Neutrophil (primary cell): ENCODE measurements at regions not wholly inside any gene's neighbourhood (a gene's known extent, or its start where the extent isn't known, plus 50 kb on each side); places are given as distances from the start of the nearest gene placed in this dataset.

Source experiments
- H3K27ac ChIP-seq: fragments of 200-600 bp; sonication (generic); 2 replicates; pipeline ENCODE4 v1.5.1; 2016; ENCODE audit warnings: mild to moderate bottlenecking, moderate library complexity
- H3K27me3 ChIP-seq: fragments of 200-600 bp; sonication (generic); 2 replicates; pipeline ENCODE4 v1.6.0; 2016; ENCODE audit warnings: mild to moderate bottlenecking
- H3K36me3 ChIP-seq: fragments of 200-600 bp; sonication (generic); 2 replicates; pipeline ENCODE4 v1.5.1; 2017
- H3K4me1 ChIP-seq, 2 experiments: fragments of 200-600 bp in 1 of 2; sonication (generic) in 1 of 2; 1 replicate in 1 of 2; 2 replicates in 1 of 2; pipeline versions ENCODE4 v1.5.1 to v1.6.1; 2013 to 2016; ENCODE audit warnings: low read depth in 1 of 2, low read length in 1 of 2, mild to moderate bottlenecking in 1 of 2, moderate library complexity in 1 of 2; ENCODE audit not compliant: control insufficient read depth in 1 of 2, insufficient read depth in 1 of 2
- H3K4me3 ChIP-seq, 2 experiments: fragments of 200-600 bp in 1 of 2; sonication (generic) in 1 of 2; 1 replicate in 1 of 2; 2 replicates in 1 of 2; pipeline ENCODE4 v1.5.1; 2013 to 2016; ENCODE audit warnings: low read depth in 1 of 2, low read length in 1 of 2, mild to moderate bottlenecking in 1 of 2, moderate library complexity in 1 of 2
- H3K9me3 ChIP-seq: fragments of 200-600 bp; sonication (generic); 2 replicates; pipeline ENCODE4 v1.5.1; 2016
- TF ChIP-seq, protein P1 (sequence below): fragments of 200-600 bp; sonication (generic); IDR thresholded peaks from 2 replicates; pipeline ENCODE4 v1.5.1; 2016; ENCODE audit warnings: antibody characterized with exemption

DNA sequence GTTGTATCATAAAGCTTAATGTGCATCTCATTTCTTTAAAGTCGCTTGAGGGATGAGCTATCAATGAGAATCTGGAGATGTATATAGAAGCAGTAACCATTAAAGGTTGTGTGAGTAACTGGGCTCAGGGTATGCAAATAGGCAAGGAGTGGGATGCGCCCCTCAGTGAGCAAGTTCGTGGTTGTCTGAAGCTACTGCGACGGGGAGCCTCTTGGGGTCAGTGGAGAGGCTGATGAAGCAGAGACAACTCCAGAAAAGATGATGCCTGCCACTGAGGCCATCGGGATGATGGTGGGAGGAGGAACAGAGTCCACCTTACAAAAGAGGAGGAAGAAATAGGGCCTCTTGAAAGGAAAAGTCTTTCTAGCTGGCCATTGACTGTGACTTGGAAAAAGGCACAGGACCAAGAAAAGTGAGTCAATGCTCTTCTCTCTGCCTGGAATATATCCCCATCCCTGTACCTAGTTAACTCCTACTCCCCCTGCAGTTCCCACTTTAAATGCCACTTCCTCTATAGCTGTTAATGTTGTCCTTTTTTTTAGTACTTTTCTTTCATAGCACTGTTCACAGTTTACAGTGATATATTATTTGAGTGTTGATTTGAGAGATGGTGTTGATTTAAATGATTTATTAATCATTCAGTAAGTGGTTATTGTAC, 51.4 kb upstream of the LSM6 start:
- Histone ChIP-seq H3K4me3 (no peak overlapping the region), H3K36me3 (no peaks in the 10 kb centered on the region), H3K9me3 (no peaks in the 10 kb centered on the region), H3K27ac (no peak overlapping the region), H3K27me3 (no peaks in the 10 kb centered on the region), H3K4me1 (no peaks in the 10 kb centered on the region)
- TF ChIP-seq, protein P1, sequence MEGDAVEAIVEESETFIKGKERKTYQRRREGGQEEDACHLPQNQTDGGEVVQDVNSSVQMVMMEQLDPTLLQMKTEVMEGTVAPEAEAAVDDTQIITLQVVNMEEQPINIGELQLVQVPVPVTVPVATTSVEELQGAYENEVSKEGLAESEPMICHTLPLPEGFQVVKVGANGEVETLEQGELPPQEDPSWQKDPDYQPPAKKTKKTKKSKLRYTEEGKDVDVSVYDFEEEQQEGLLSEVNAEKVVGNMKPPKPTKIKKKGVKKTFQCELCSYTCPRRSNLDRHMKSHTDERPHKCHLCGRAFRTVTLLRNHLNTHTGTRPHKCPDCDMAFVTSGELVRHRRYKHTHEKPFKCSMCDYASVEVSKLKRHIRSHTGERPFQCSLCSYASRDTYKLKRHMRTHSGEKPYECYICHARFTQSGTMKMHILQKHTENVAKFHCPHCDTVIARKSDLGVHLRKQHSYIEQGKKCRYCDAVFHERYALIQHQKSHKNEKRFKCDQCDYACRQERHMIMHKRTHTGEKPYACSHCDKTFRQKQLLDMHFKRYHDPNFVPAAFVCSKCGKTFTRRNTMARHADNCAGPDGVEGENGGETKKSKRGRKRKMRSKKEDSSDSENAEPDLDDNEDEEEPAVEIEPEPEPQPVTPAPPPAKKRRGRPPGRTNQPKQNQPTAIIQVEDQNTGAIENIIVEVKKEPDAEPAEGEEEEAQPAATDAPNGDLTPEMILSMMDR, result no peak

DNA sequence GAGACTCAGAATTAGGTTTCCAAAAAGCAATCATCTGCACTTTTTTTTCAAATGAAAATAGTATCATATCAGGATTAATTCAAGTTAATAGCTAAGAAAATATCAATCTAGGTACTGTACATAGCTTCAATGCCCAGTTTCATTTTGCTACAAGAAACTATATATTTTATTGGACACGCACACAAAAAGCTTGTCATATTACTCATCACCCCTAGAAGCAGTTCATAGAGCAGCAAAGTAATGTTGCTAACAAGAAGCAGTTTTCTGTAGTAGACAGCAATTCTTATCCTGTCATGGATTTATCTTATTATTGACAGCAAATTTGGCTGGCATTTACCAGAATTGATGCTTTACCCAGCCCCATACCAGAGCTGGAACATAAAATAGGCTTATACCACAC, 52.3 kb upstream of the LSM6 start:
- no peaks in the 10 kb centered on the region for H3K27me3 ChIP-seq
- H3K27ac ChIP-seq, result no peak overlapping the region
- no peaks in the 10 kb centered on the region for H3K9me3 ChIP-seq
- H3K36me3 ChIP-seq, result no peaks in the 10 kb centered on the region
- TF ChIP-seq, protein P1, result no peak
- no peaks in the 10 kb centered on the region for H3K4me1 ChIP-seq
- no peak overlapping the region for H3K4me3 ChIP-seq

DNA sequence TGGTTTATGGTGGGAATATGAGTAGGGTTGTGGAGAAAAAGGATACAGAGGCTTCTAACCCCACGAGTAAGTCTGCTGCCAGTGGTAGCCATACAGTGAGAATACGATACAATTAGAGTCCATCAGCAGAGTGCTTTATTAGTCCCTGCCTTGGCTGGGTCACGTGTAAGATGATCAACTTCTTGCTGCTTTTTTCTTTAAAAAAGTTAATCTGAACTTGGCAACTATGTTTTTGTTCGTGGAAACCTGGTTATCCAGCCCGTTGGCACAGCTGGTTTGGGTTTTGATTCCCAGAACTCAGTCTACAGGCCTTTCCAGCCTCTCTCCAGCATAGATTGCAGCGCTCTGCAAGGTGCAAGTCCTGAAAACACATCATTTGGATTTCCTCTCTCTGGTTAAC, 53.1 kb upstream of the LSM6 start:
- Histone ChIP-seq H3K9me3 (no peaks in the 10 kb centered on the region), H3K27ac (no peak overlapping the region), H3K4me3 (no peak overlapping the region), H3K4me1 (no peaks in the 10 kb centered on the region), H3K27me3 (no peaks in the 10 kb centered on the region), H3K36me3 (no peaks in the 10 kb centered on the region)
- TF ChIP-seq, protein P1, result no peak

DNA sequence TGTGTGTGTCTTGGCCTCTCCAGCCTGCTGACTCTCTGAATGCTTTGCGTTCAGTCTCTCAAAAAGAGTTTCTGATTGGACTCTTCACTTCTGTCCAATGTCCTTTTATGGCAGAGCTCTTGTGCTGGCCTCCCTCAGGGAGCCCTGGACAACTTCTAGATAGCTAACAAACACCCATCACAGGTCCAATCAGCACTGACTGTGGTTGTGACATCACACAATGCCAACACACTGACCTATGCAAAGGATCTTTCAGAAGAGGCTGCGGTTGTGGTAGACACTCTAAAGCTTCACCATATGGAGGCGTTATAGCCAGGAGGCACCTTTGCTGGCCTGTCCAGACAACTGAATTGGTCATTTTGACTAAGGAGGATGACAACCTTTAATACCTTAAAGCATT, 53.8 kb upstream of the LSM6 start:
- no peaks in the 10 kb centered on the region for H3K9me3 ChIP-seq
- no peak overlapping the region for H3K4me3 ChIP-seq
- H3K36me3 ChIP-seq, result no peaks in the 10 kb centered on the region
- no peaks in the 10 kb centered on the region for H3K27me3 ChIP-seq
- no peak overlapping the region for H3K27ac ChIP-seq
- H3K4me1 ChIP-seq, result no peaks in the 10 kb centered on the region
- TF ChIP-seq, protein P1, result no peak

DNA sequence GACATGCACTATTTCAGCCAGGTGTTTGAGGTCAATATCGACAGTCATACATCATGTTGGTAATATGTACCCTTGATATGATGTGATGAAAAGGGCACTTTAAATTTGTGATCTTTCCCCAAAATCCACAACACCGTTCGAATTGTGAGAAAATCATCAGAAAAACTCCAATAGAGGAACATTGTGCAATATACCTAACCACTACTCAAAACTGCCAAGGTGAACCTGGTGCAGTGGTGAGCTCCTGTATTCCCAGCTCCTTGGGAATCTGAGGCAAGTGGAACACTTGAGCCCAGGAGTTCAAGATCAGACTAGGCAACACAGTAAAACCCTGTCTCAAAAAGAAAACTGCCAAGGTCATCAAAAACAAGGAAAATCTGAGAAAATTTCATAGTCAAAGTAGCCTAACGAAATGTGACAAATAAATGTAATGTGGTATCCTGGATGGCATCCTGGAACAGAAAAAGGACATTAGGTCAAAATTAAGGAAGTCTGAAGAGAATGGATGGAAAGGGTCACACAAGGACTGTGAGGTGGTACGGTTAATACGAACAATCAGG, 55.6 kb upstream of the LSM6 start:
- H3K9me3 ChIP-seq, result no peaks in the 10 kb centered on the region
- TF ChIP-seq, protein P1, result no peak
- H3K27ac ChIP-seq, result no peak overlapping the region
- H3K4me3 ChIP-seq, result no peak overlapping the region
- no peaks in the 10 kb centered on the region for H3K27me3 ChIP-seq
- H3K4me1 ChIP-seq, result no peaks in the 10 kb centered on the region
- no peaks in the 10 kb centered on the region for H3K36me3 ChIP-seq
